HG02588 (cell line): ENCODE measurements at regions not wholly inside any gene's neighbourhood (a gene's known extent, or its start where the extent isn't known, plus 50 kb on each side); places are given as distances from the start of the nearest gene placed in this dataset.

ENCODE experiments used
- ATAC-seq: cut with Tn5 transposase; IDR thresholded peaks from one replicate; pipeline ENCODE4 v1.9.1; 2021; ENCODE audit warnings: mild to moderate bottlenecking, moderate library complexity; ENCODE audit not compliant: unreplicated experiment

DNA sequence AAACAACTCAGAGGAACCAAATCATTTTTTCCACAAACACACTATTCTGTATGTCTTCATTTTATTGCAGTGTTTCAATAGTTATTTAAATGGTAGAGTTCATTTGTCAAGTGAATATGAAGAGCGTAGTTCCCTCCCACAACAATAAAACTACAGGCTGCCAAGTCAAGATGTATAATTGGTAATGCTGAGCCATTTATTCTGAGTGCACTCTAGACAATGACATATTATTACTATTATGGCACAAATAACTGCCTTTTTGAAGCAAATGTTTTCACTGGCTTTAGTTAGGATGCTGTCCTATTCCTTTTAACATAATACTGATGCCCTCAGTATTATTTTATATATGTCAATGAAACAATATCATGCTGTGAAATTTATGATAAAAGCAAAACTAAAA lies 102.7 kb upstream of the PCDH15 start:
- no peak for ATAC-seq

DNA sequence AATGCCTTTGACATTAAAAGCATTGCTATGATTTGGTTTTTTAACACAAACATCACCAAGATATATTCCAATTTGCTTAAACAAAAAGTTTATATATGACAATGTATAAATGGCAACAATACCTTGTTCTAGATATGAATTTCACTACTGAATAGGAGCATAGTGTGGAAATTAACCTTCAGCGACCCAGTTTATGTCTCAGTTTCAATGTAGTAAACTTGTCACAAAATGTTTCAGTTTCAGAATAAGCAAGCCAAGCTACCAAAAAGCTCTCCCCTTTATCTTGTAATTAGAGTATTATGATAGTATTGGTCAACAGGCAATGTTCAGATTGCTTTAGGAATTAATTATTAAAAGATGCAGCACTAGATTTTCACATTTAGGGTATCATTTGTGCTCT lies 99.6 kb upstream of the PCDH15 start:
- no peak for ATAC-seq

DNA sequence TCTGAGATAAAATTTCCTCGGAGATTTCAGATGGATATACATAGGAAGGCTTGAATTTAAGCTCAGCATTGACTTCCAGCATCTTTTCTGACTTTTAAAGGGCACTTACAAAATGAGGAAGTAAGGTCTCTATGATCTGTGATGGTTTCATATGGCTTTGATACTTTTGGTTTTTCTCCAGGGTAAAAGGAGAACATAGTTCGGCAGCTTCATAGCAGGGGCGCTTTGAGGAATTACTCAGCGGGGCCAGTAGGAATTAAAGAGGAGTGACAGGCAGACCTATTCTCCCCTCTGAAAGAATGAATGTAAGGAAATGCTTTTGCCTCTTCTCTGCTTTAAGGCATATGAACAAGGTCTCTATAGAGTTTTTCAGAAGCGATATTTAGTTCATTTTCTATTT lies 80.0 kb upstream of the PCDH15 start:
- ATAC-seq, result no peak

DNA sequence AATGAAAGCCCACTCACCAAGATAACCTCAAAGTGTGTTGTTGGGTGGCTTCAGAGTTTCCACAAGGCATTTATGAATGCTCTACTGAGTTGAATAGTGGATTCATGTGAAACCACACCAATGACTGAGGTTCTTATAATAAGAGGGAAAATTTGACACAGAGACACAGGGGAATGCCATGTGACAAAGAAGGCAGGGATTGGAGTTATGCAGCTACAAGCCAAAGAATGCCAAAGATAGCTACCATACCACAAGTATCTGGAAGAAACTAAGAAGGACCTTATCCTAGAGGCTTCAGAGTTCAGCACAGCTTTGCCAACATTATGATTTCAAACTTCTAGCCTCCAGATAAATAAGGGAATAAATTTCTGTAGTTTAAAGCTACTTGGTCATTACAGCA lies 68.0 kb upstream of the PCDH15 start:
- ATAC-seq, result no peak

DNA sequence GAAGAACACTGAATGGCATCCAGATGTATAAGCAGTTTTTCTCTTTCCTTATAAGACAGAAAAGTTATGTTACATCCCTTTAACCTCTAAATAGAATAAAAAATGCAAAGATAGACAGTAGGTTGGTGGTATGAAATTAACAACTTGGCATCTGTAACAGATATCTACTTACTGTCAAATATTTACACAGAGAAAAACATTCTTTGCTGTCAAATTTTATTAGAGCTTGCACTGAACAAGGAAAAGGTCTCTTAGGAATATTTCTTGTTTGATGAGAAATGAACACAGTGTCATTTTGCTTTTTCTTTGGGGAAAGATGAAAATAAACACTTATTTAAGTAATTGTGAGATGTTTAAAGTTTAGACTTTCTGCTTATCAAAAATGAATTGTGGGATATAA lies 65.6 kb upstream of the PCDH15 start:
- no peak for ATAC-seq

DNA sequence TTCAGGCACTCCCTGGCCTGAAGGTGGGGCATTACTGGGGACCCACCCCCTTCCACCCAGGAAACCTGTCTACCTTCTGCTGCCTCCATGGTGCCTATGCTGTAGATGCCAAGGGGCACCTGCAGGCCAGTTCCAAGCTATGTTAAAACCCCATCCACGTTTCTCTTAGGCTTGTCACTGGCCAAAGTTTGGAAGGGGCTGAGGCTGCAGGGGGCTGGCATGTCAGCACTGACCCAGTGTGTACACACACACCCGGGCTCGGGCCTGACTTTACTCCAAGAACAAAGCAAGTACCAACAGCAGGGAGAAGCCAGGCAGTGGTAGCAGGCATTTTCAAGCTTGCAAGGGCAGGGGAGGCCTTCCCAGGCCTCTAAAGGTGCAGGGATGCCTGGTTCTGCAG lies 53.8 kb upstream of the PCDH15 start:
- no peak for ATAC-seq

DNA sequence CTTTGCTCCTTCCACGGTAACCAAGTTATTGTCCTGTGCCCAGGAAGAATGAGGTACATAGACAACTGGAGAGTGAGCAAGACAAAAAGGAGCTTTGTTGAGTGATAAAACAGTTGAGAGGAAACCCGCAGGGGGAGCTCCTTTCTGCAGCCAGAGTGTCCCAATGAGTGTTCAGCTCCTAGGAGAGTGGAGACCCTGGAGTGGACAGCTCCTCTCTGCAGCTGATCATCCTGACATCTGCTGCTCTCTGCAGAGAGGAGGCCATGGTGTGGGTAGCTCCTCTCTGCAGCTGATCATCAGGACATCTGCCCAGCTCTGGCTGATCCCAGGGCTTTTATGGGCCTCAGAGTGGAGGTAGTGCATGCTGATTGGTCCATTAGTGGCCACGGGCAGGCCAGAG lies 53.4 kb upstream of the PCDH15 start:
- no peak for ATAC-seq

DNA sequence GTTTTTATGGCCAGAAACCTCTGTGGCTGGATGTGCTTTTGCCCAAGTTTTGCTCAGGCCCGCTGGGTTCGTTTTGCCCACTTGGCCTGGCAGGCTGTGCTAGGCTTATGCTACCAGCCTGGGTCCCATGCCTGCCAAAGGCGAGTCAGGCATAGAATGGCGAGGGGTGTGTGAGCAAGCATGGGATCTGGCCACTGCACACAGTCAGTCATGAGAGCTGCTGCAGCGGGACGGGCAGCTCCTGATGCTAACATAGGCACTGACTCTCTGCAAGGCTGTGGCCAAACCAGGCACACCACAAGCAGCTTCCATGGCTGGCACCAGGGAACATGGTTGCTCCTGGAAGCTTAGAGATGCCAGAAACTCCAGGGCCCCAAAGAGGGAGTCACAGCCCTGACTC lies 52.9 kb upstream of the PCDH15 start:
- no peak for ATAC-seq
